Keratinocyte (primary cell): ENCODE measurements at regions not wholly inside any gene's neighbourhood (a gene's known extent, or its start where the extent isn't known, plus 50 kb on each side); places are given as distances from the start of the nearest gene placed in this dataset.
A peak's percentile ranks its signal among the peaks of the same experiment; 100 is the strongest.

Source experiments
- DNase-seq: peaks from one replicate; pipeline ENCODE4 v3.0.0-alpha.2; 2011; ENCODE audit warnings: low read depth, missing footprints, low spot score
- FAIRE-seq: peaks from 2 replicates; lab custom pipeline; 2011; peaks lifted over from hg19 to GRCh38; lab: Jason Lieb, UNC
- H2AFZ ChIP-seq: 2 replicates; pipeline ENCODE4 v1.6.0; 2012; ENCODE audit warnings: low read length, control low read depth, inconsistent platforms; ENCODE audit not compliant: control insufficient read depth
- H3K27ac ChIP-seq: 2 replicates; pipeline ENCODE4 v1.5.1; 2011; ENCODE audit warnings: low read length; ENCODE audit not compliant: control insufficient read depth, insufficient read depth
- H3K27me3 ChIP-seq: 3 replicates; pipeline ENCODE4 v1.6.0; 2011; ENCODE audit warnings: low read length; ENCODE audit not compliant: control insufficient read depth, insufficient read depth; ENCODE audit errors: extremely low read depth
- H3K36me3 ChIP-seq, 2 experiments: 2 replicates in 1 of 2; 3 replicates in 1 of 2; pipeline ENCODE4 v1.5.1; 2011; ENCODE audit warnings: low read length in 2 of 2, mild to moderate bottlenecking in 1 of 2; ENCODE audit not compliant: control insufficient read depth in 2 of 2, insufficient read depth in 2 of 2; ENCODE audit errors: extremely low read depth in 1 of 2
- H3K4me1 ChIP-seq: 3 replicates; pipeline ENCODE4 v1.5.1; 2011; ENCODE audit warnings: low read length; ENCODE audit not compliant: control insufficient read depth, insufficient read depth; ENCODE audit errors: extremely low read depth
- H3K4me2 ChIP-seq: 3 replicates; pipeline ENCODE4 v1.6.0; 2011; ENCODE audit warnings: low read depth, low read length; ENCODE audit not compliant: control insufficient read depth, insufficient read depth; ENCODE audit errors: extremely low read depth
- H3K4me3 ChIP-seq, 3 experiments: fragments of 200-600 bp in 1 of 3; sonication (generic) in 1 of 3; 2 replicates in 2 of 3; 3 replicates in 1 of 3; pipeline ENCODE4 v1.5.1; 2011 to 2016; ENCODE audit warnings: low read length in 3 of 3, mild to moderate bottlenecking in 3 of 3, control low read depth in 2 of 3, inconsistent platforms in 1 of 3, low read depth in 1 of 3, mixed read lengths in 1 of 3, mixed run types in 1 of 3, moderate library complexity in 1 of 3; ENCODE audit not compliant: control insufficient read depth in 2 of 3, insufficient read depth in 2 of 3; ENCODE audit errors: extremely low read depth in 1 of 3
- H3K79me2 ChIP-seq: 2 replicates; pipeline ENCODE4 v1.6.0; 2012; ENCODE audit warnings: low read length; ENCODE audit not compliant: control insufficient read depth, insufficient read depth
- H3K9ac ChIP-seq: 3 replicates; pipeline ENCODE4 v1.6.0; 2011; ENCODE audit warnings: low read length; ENCODE audit not compliant: control insufficient read depth, insufficient read depth; ENCODE audit errors: extremely low read depth
- H3K9me1 ChIP-seq: 3 replicates; pipeline ENCODE4 v1.6.0; 2011; ENCODE audit warnings: low read length; ENCODE audit not compliant: control insufficient read depth, insufficient read depth; ENCODE audit errors: extremely low read depth
- H3K9me3 ChIP-seq: 2 replicates; pipeline ENCODE4 v1.5.1; 2012; ENCODE audit warnings: low read depth, low read length; ENCODE audit not compliant: control insufficient read depth
- H4K20me1 ChIP-seq: 3 replicates; pipeline ENCODE4 v1.6.0; 2011; ENCODE audit warnings: low read length; ENCODE audit not compliant: control insufficient read depth, insufficient read depth; ENCODE audit errors: extremely low read depth
- CTCF ChIP-seq, 3 experiments: IDR thresholded peaks in 1 of 3; conservative IDR thresholded peaks in 1 of 3; optimal IDR thresholded peaks in 1 of 3; 2 replicates in 2 of 3; 3 replicates in 1 of 3; pipeline versions ENCODE3 to v1.5.1; 2011; ENCODE audit warnings: low read length in 3 of 3, mild to moderate bottlenecking in 3 of 3, moderate library complexity in 2 of 3, control low read depth in 1 of 3, inconsistent platforms in 1 of 3; ENCODE audit not compliant: insufficient read depth in 2 of 3; ENCODE audit errors: extremely low read depth in 1 of 3
- EZH2 ChIP-seq: IDR thresholded peaks from one replicate; pipeline ENCODE4 v1.6.1; 2012; ENCODE audit warnings: inconsistent platforms, mild to moderate bottlenecking, low read length, moderate library complexity
- dilution Hi-C: fragments of 300-500 bp; cut with MboI; formaldehyde crosslinking; loops from one replicate; pipeline ENCODE4 v1.7.0; 2020; ENCODE audit warnings: low sequenced_read_pairs; ENCODE audit not compliant: extremely low pct_ligation_motif_present

GRCh38 chr2:220684099-220684498 is 888.0 kb downstream of the EPHA4 start:
- Histone ChIP-seq H3K36me3 (no peaks in the 10 kb centered on the region), H4K20me1 (no peaks in the 10 kb centered on the region), H3K9me3 (no peaks in the 10 kb centered on the region), H3K4me1 (peaks cover 3% of the 10 kb centered on the region), H3K9ac (no peak overlapping the region), H3K4me3 (no peak overlapping the region), H3K27me3 (no peaks in the 10 kb centered on the region), H3K9me1 (no peaks in the 10 kb centered on the region), H2AFZ (no peak overlapping the region), H3K79me2 (no peaks in the 10 kb centered on the region), H3K27ac (no peak overlapping the region), H3K4me2 (no peak overlapping the region)
- FAIRE-seq: no peak
- dilution Hi-C loops: no loop called here
- no peak for DNase-seq
- TF ChIP-seq EZH2 (no peak), CTCF (optimal IDR thresholded peaks at IDR 0.05 in 1 of 3, IDR thresholded peaks at IDR 0.05 in 1 of 3, conservative IDR thresholded peaks at IDR 0.05 in 1 of 3; ENCODE audit: extremely low read depth in 1 of 3, insufficient read depth in 2 of 3, low read length in 3 of 3) (no peak)

GRCh38 chr2:220687231-220687843 is 884.8 kb downstream of the EPHA4 start:
- Histone ChIP-seq H3K4me2 (no peak overlapping the region), H2AFZ (no peak overlapping the region)
- dilution Hi-C loops: no loop called here

More at GRCh38 chr2:220687231-220687843, 884.8 kb downstream of the EPHA4 start:
- DNase-seq (no peak), FAIRE-seq (peak; percentile 83)
- H3K9me3 ChIP-seq: no peaks in the 10 kb centered on the region
- H3K27me3 ChIP-seq: no peaks in the 10 kb centered on the region
- no peak overlapping the region for H3K27ac ChIP-seq
- H3K79me2 ChIP-seq: no peaks in the 10 kb centered on the region
- no peaks in the 10 kb centered on the region for H4K20me1 ChIP-seq
- no peaks in the 10 kb centered on the region for H3K9me1 ChIP-seq
- TF ChIP-seq CTCF (optimal IDR thresholded peaks at IDR 0.05 in 1 of 3, IDR thresholded peaks at IDR 0.05 in 1 of 3, conservative IDR thresholded peaks at IDR 0.05 in 1 of 3; ENCODE audit: extremely low read depth in 1 of 3, insufficient read depth in 2 of 3, low read length in 3 of 3): peak; percentile 81 to 88 (median 86)
- no peak for TF ChIP-seq EZH2
- no peaks in the 10 kb centered on the region for H3K36me3 ChIP-seq
- no peak overlapping the region for H3K4me3 ChIP-seq
- peaks cover 3% of the 10 kb centered on the region for H3K4me1 ChIP-seq
- no peak overlapping the region for H3K9ac ChIP-seq
